ENCODE measurements at regions not wholly inside any gene's neighbourhood (a gene's known extent, or its start where the extent isn't known, plus 50 kb on each side); places are given as distances from the start of the nearest gene placed in this dataset.

DNA sequence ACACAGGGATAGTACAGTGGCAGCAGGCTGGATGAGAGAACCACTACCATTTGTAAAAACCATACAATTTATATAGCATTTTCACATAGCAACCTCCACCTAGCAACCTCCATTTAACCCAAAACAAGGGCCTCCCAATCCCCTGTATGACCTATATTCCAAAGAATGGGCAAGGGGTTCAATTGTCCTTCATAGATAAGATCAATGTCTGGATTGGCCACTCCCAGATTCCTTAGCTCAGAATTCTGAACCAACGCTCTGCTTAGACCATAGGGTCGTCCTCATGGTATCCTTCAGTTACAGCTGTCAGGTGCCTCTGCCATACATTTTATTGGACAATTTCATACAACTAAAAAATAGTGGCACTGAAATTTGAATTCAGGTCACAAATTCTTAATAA lies 166.2 kb downstream of the KCTD12 start:
- Histone ChIP-seq H3K27ac (no peak overlapping the region), H3K4me3 (no peak overlapping the region), H3K27me3 (no peaks in the 10 kb centered on the region), H3K9me3 (no peaks in the 10 kb centered on the region), H3K4me1 (peaks cover 0 to 21% (median 3%) of the 10 kb centered on the region in 4 donors), H3K36me3 (no peaks in the 10 kb centered on the region)
- no peak for DNase-seq
- TF ChIP-seq EP300 (IDR thresholded peaks at IDR 0.05) (no peak), POLR2AphosphoS5 (IDR thresholded peaks at IDR 0.05) (no peak), POLR2A (IDR thresholded peaks at IDR 0.05) (no peak)
- TF ChIP-seq, protein P1, sequence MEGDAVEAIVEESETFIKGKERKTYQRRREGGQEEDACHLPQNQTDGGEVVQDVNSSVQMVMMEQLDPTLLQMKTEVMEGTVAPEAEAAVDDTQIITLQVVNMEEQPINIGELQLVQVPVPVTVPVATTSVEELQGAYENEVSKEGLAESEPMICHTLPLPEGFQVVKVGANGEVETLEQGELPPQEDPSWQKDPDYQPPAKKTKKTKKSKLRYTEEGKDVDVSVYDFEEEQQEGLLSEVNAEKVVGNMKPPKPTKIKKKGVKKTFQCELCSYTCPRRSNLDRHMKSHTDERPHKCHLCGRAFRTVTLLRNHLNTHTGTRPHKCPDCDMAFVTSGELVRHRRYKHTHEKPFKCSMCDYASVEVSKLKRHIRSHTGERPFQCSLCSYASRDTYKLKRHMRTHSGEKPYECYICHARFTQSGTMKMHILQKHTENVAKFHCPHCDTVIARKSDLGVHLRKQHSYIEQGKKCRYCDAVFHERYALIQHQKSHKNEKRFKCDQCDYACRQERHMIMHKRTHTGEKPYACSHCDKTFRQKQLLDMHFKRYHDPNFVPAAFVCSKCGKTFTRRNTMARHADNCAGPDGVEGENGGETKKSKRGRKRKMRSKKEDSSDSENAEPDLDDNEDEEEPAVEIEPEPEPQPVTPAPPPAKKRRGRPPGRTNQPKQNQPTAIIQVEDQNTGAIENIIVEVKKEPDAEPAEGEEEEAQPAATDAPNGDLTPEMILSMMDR (IDR thresholded peaks at IDR 0.05): no peak
- 92 to 97% methylated on average over 2 of the region's 2 CpGs for WGBS, 2 donors
- intact Hi-C loops (cut with DNase I): no loop called here

DNA sequence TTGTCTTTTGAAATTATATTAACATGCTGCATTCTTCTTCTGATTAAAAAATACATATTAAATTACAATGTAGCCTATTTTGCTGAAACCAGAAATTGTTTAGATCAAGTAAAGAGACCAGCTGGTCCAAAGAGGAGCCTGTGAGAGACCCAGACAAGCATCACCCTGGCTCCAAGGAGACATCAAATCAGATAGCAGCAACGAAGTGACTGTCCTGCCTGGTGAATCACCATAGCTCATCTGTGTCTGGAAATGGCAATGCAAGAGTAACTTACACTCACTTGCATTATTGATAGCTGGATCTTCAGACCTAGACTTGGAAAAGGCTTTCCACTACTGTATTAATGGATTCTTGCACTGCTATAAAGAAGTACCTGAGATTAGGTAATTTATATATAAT lies 169.1 kb downstream of the KCTD12 start:
- H3K4me1 ChIP-seq: peaks cover 0 to 8% (median 4%) of the 10 kb centered on the region in 4 donors
- intact Hi-C loops (cut with DNase I): no loop called here
- H3K27me3 ChIP-seq: no peaks in the 10 kb centered on the region
- H3K36me3 ChIP-seq: no peaks in the 10 kb centered on the region
- no peak overlapping the region for H3K27ac ChIP-seq
- DNase-seq: no peak
- H3K4me3 ChIP-seq: no peak overlapping the region
- TF ChIP-seq POLR2A (IDR thresholded peaks at IDR 0.05): no peak
- TF ChIP-seq POLR2AphosphoS5 (IDR thresholded peaks at IDR 0.05): no peak
- no peaks in the 10 kb centered on the region for H3K9me3 ChIP-seq
- 35 to 72% methylated on average over 1 of the region's 1 CpG for WGBS, 2 donors

DNA sequence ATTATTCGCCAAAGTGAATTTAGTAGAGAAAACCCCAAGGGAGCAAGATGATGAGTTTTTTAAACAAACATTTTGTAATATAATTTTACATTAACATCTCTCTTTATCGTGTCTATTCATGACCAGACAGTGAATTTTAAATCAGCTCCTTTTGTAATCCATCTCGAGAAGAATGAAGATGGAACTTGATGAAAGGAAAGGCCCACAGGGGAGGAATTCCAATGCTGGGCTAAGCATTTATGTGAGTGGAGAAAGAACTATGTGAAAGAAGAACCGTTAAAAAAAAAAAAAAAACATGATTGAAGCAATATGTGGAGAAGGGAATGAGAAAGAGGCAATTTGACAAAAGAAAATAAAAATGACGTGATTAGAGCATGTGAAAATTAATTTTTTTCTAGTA lies 170.6 kb downstream of the KCTD12 start:
- Histone ChIP-seq H3K27me3 (no peaks in the 10 kb centered on the region), H3K27ac (no peak overlapping the region), H3K4me1 (peaks cover 0 to 23% (median 18%) of the 10 kb centered on the region in 4 donors), H3K9me3 (no peaks in the 10 kb centered on the region), H3K36me3 (no peaks in the 10 kb centered on the region), H3K4me3 (no peak overlapping the region)
- no peak for TF ChIP-seq POLR2AphosphoS5 (IDR thresholded peaks at IDR 0.05)
- no peak for TF ChIP-seq POLR2A (IDR thresholded peaks at IDR 0.05)
- TF ChIP-seq EP300 (IDR thresholded peaks at IDR 0.05): no peak
- TF ChIP-seq, protein P1 (IDR thresholded peaks at IDR 0.05): no peak
- DNase-seq: no peak
- intact Hi-C loops (cut with DNase I): no loop called here
- WGBS, 2 donors: 86% methylated on average over 5 of the region's 5 CpGs

DNA sequence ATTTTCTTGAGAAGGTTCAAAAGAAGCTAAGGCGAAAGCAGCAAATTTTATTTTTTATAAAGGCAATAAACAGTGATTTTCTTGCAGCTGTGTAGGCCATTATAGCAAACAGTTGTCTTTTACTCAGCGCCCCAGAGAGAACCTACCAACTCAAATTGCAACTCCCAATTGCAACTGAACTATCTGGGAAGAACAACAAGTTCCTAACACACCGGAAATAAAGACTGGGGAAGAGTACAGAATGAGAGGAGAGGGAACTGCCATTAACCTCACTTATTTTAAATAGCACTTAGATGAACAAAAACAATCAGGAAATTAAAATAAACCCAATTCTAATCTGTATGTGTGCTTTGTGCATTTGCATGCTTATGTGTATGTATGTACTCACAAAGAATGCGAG lies 171.1 kb downstream of the KCTD12 start:
- DNase-seq: no peak
- Histone ChIP-seq H3K36me3 (no peaks in the 10 kb centered on the region), H3K4me3 (no peak overlapping the region), H3K27me3 (no peaks in the 10 kb centered on the region), H3K9me3 (no peaks in the 10 kb centered on the region), H3K27ac (no peak overlapping the region), H3K4me1 (peaks cover 0 to 28% (median 24%) of the 10 kb centered on the region in 4 donors)
- TF ChIP-seq, protein P1 (IDR thresholded peaks at IDR 0.05): no peak
- TF ChIP-seq POLR2A (IDR thresholded peaks at IDR 0.05) (no peak), POLR2AphosphoS5 (IDR thresholded peaks at IDR 0.05) (no peak), EP300 (IDR thresholded peaks at IDR 0.05) (no peak)
- 89 to 96% methylated on average over 4 of the region's 4 CpGs for WGBS, 2 donors
- intact Hi-C loops (cut with DNase I): no loop called here

DNA sequence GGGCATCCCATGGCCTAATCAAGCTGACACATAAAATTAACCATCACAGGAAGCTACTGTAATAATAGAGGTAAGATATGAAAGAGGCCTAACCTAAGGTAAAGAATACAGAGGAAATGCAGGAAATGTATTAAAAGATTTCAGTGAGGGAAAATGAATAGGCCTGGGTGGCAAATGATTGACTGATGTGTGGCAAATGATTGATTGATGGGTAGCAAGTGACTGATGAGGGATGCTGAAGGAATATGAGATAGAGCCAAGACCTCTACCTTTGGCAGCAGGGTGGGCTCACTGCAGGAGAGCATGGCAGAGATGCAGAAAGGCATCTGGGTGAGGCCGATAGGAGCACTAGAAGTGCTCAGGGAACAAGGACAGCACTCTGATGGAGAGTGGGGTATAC lies 172.9 kb downstream of the KCTD12 start:
- no peaks in the 10 kb centered on the region for H3K36me3 ChIP-seq
- no peaks in the 10 kb centered on the region for H3K9me3 ChIP-seq
- H3K4me1 ChIP-seq: peaks cover 0 to 37% (median 27%) of the 10 kb centered on the region in 4 donors
- TF ChIP-seq EP300 (IDR thresholded peaks at IDR 0.05) (no peak), POLR2A (IDR thresholded peaks at IDR 0.05) (no peak), POLR2AphosphoS5 (IDR thresholded peaks at IDR 0.05) (no peak)
- TF ChIP-seq, protein P1 (IDR thresholded peaks at IDR 0.05): no peak
- no peak overlapping the region for H3K4me3 ChIP-seq
- no peaks in the 10 kb centered on the region for H3K27me3 ChIP-seq
- intact Hi-C loops (cut with DNase I): no loop called here
- H3K27ac ChIP-seq: no peak overlapping the region
- DNase-seq: no peak
- 93 to 96% methylated on average over 1 of the region's 1 CpG for WGBS, 2 donors

Measured in sigmoid colon (tissue), 6 donors.